OCI-M1 (cell line): ENCODE measurements at regions not wholly inside any gene's neighbourhood (a gene's known extent, or its start where the extent isn't known, plus 50 kb on each side); places are given as distances from the start of the nearest gene placed in this dataset.

Experiments used
- DNase-seq: peaks from one replicate; lab custom pipeline; 2025; lab: John Stamatoyannopoulos, UW

DNA sequence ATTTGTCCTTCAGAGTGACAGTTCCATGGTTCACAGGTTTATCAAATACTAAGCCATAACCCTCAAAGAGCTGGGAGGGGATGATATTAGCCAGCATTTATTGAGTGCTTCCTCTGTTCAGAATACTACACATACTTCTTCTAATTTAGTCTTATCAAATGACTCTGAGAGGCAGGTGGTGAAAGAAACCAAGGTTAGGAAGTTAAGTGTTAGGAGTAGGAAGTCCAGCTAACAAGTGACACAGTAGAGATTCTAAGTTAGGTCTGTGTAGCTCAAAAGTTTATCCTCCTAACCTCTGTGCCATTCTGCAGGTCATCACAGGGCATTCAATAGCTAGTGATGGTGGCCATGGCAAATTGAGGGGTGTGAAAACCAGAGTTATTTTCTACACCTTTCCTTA, 198.3 kb upstream of the MID1 start:
- no peak for DNase-seq

DNA sequence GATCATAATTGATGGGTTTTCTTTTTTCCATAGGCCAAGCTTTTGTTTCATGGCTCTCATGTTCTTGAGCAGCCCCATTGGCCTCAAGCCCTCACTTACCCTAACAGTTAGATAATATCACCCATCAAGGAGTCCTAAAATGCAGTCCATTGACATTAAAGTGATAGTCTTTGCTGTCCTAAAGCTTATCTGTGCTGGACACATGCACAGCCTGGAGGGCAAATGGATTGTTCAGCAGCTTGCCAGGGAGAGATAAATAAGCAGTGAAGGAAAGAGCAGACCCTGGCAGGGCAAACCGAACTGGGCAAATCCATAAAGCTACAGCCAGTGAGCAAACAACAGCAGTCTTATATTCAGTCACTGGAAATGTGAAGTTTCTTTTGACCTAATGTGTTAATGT, 199.6 kb upstream of the MID1 start:
- peak; percentile 87 for DNase-seq

DNA sequence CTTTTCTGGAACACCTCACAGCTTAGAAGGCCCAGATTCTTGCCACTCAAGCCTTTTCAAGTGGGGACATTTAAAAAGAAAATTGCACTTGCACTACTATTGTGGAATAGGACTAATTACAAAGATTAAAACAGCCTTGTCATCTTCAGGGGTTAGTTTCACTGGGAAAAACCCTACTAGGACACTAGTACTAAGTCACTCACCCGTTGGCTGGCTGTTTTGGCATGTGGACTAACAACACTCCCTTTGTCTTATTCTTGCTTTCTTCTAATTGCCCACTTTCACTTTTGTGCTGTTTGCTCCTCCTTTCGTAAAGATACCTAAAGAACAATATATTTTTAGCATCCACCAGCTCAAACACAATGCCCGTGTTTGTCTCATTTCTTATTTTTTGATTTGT, 200.9 kb upstream of the MID1 start:
- peak; percentile 44 for DNase-seq

DNA sequence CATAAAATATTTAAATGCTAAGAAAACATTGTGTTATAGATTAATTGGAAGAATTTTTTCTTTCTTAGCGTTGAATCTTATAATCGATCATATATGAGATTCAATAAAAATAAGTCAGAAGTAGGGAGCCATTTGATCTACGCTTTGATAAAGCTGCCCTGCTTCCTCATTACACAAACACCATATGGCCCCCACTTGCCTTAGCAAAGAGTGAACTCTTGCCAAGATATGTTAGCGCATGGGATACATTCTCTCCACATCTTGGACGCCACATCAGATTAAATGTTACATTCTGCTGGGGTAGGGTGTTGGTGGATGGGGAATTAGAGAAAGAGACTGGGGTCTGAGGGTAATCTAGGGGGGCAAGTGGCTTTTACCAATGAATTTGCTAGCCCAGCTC, 207.7 kb upstream of the MID1 start:
- no peak for DNase-seq

DNA sequence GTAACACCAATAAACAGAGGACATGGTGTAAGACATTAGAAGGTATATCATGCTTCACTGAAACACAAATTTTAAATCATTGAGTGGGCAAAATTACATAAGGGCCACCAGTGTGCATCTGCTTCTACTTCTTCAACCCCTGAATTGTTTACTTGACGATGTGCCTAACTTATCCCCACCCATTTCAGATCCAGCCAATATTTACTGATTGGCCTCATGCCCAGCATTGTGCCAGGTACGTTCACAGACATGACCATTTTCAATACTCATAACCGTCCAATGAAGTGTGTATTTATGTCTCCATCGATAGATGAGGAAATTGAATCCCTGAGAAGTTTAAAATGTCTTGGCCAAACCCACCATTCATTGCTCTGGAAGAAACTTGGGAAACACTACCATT, 208.3 kb upstream of the MID1 start:
- no peak for DNase-seq

DNA sequence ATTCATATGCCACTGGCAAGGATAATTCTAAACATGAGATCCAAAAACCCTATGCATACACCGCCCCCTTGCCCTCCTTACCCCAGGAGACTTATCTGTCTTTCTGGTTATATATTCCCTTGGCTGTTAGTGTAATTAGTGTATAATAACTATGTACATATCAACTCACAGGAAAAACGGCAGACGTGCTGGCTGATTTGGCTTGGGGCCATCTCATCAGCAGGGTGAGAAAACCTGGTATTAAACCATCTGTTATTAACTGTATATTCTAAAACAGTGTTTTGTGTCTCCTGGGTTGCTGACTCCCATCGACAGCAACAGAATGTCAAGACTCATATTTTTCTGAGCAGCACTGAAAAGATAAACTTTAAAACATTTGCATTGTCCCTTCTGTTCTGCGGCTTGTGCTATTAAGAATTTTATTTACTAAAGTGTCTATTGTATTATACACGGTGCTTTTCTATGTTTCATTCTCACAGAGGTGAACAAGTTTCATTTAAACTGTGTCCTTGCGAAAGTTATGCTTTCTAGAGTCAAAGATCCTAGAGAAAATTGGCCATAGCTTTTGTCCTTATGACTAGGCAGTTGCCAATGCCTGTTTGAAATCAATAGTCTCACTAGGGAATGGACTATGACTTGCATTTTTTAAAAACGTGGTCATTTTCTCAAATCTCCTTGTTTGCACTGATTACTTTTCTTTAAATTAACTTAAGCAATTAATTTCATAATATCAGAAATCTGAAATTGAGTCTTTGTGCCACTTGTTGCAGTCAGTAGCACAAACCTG, 211.5 kb upstream of the MID1 start:
- DNase-seq, result no peak

DNA sequence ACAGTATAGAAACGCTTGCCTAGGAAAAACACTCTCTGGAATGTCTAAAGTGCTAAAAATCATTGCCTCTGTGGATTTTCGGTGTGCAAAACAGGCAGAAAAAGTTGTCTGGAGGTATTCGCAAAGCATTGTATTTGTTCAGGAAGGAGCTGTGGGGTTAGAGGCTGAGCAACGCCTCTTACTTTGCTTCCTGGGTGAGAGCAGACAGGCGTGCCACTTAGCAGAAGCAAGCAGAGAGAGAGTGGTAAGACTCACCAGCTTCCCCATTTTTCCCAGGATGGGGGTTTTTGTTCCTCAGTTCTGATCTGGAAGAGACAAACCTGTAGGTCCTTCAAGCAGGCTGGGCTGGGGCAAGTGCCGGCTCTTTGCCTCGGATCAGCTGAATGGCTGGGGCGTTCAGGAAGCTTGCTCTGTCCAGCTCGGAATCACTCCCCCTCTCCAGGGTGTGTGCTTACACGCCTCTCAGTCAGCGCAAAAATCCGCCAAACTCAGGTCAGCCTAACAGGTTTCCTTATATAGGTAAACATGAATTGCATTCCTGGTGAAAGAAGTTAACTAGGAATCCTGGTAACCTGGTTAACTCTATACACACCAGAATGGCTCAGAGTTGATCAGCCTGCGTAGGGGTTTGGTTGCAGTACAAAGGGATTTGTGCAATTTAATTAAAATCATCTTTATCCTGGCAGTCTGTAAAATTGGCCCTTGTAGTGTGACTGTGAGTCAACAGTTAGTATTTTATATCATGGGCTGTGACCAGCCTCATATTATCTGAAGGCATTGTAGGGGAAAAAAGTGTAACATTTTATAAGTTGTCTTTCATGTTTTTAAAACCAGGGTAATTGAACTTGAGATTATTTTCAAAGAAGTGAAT, 213.1 kb upstream of the MID1 start:
- DNase-seq, result no peak

DNA sequence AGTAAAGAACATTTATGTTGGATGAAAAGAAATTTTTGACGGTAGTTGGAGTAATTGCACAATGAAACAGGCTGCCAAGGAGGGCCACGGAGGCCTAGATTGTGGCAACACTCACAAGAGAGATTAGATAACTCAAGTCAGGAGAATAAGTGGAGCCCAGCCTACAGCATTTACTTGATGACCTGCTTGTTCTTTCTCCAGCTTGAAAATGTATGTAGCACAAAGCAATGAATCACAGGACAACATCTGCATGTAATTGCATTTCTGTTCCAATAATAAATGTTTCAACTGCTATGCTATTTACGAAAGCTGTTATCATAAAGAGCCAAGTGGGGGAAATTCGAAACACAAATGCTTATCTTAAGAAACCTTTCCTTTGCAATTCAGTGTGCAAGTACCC, 221.2 kb upstream of the MID1 start:
- DNase-seq, result peak; percentile 60

DNA sequence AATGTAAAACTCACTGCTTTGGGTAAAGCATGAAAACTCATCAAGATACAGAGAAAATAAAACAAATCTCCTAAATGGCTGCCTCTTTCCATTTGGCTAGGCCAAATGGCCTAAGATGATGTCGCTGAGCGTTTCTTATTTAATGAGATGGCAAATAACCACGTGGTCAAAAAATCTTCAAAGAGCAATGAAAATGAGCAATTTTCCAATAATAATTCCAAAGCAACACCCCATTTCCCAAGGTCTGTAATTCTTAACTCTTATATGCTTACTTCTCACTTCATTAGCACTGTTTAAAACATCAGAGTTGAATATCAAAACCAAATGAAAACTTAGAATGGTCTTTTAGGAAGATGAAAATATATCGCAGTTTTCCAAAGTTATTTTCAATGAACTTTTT, 222.3 kb upstream of the MID1 start:
- no peak for DNase-seq

DNA sequence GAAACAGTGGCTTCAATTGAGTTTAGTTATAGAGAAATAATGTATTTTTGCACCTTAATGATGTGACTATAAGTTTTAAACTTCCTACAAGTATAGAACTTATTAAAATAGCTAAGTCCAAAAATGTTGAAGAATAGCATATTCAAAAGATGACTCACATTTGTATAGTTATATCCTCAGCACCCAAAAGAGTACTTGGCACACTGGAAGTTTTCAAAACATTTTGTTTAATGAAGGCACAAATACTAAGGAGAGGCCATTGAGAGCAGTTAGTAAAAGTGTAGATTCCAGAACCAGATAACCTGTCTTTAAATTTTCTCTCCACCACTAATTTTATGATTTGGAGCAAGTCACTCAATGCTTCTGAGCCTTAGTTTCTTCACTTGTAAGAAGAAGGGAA, 226.9 kb upstream of the MID1 start:
- DNase-seq, result no peak

DNA sequence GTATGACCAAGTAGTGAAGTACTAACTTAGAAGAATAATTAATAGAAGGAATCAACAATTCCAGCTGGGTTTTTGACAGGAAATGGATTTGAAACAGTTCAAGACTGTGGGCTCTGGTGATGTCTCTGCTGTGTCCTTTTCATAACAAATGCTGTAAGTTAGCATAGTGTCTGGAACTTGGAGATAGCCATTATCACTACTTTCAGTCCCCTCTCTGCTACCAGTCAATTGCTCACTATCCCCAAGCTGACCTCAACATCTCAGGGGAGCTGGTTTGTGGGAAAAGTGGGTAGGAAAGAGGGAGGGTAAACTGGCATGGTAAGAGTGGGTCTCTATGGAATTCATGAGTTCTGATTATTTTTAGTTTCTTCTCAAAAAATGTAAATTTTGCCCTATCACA, 231.4 kb upstream of the MID1 start:
- peak; percentile 47 for DNase-seq

DNA sequence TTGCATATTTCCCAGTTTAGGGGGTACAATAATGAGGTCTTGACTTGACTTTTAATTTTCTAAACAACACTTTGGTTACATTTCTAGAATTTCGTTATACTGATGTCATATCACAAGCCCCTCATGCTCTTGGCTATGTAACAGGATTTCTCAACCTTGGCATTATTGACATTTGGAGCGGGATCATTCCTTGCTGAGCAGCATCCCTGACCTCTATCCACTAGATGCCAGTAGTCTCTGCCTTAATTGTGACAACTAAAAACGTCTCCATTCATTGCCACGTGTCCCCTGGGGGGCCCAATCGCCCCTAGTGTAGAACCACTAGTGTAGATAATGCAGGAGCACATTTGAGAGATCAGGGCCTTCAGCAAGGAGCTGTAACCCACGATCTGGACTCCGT, 234.2 kb upstream of the MID1 start:
- DNase-seq, result no peak

DNA sequence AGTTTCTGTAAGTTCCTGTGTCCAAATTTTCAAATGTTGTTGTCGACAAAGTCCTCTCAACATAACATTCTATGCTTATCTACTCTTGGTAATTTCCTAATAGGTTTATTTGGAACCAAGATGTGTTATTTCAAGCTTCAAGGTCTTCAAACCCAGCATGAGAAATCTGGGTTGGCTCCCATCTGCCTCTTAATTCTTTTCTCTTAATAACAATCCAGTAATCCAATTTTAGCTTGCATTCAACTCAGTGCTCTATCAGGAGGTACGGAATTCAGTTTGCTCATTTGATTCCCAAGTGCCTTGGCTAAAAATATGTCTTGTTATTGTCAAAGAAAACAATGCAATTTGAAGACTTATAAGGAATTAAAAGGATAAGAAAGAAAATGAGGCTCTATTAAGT, 235.5 kb upstream of the MID1 start:
- DNase-seq, result no peak

DNA sequence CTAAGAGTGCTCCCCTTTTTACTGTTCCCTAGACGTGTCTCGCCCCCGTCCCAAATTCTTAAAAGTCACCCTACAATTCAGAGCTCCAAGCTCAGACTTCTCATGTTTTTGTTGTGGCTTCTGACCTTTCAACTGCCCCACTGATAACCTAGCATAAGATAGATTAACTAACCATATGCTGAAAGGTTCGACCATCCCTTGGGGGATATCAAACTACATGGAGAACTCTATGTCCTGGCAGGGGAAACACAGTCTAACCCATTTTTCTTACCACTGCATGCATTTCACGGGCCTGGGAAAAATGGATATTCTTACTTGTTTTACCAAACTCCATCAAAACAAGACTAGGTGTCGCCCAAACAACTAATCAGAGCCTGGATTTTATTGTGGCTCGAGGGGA, 236.4 kb upstream of the MID1 start:
- no peak for DNase-seq

DNA sequence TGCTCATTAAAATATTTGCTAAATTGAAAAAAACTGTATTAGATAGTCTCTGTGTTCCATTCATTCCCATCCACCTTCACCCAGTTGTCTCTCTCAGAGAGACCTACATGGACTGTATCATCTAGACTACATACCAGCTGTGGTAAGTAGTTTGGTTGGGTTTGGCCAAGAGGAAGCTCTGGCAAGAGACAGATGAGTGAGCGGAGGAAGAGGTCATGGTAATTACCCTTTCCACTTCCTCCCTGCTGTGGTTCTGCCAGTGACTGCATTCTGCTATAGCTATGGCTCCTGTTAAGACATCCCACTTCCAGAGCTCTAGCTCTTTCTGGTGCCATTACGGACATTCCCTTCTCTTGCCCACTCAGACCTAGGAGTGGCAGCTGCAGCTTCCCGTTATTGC, 239.0 kb upstream of the MID1 start:
- no peak for DNase-seq

DNA sequence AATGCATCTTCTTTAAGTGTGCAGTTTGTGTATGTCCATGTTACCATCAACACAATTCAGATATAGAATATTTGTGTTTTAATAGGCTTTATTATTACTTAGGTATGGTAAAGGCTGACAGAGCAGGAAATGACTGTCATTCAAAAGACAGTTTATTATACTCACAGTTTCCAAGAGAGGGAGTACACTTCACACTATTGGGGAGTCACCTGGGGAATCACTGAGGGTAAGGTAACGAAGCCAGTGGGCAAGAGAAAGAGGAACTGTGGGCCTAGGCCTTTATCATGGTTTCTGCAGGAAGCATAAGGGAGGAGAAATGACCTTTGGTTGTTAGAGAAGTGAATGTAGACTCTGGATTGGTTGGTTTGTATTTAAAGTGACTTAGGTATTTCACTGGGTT, 235.1 kb upstream of the HCCS start:
- DNase-seq, result peak; percentile 23

DNA sequence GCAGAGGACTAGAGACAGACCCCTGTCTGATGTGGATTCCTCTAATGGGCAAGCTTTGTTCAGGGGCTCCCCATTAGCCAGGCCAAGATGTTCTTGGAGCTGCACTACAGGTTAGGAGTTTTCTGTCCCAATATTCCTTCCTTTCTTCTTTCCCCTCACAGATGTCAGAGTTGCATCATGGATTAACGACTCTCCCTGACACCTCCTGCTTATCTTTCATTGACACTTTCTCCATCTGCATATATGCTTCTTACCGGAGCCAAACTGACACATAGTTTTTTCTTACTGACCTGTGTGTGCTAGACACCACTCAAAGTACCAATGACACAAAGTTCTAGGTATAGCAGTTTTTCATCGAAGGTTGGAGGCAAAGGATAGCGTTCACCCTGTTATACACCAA, 228.6 kb upstream of the HCCS start:
- DNase-seq, result peak; percentile 3

DNA sequence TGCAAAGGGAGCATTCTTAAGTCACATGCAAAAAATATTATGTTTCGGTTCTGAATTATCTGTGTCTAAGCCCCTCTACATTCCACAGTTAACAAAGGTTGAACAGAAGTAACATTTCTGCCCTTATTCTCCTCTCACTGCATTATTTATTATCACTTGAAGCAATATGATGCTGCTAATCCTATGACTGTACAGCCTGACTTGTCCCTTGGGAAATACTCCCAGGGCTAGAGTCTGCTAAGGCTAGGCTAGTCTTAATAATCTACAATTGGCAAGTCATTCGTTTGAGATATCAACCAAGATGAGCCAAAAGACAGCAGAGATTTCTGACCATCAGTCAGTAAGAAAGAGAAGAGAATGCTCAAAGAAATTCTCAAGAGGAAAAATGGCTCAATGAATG, 226.9 kb upstream of the HCCS start:
- no peak for DNase-seq

DNA sequence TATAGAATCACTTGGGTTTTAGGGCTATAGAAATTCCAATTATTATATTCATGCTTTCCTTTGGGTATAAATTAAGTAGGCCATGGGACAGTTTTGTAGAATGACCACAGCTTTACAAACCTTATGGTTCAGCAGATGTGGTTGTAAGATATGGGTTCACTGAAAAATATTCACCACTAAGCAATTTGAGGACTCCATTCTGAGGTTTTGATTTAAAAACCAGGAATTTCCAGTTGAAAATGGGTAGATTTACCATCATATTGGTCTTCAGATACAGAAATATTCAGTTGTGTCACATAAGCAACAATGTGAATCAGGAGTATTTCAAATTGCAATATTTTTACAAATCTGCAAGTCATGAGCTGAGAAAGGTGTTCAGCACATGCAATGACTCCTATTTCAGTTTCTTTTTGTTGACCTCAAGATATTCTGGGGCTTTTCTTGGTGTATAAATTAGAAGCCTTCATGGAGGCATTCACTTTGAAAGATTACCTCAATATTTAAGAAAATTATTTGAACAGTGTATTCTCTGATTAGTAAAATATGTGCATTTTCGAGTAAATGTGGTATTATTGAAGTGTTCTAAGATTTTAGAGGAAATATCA, 218.4 kb upstream of the HCCS start:
- DNase-seq, result peak; percentile 3

DNA sequence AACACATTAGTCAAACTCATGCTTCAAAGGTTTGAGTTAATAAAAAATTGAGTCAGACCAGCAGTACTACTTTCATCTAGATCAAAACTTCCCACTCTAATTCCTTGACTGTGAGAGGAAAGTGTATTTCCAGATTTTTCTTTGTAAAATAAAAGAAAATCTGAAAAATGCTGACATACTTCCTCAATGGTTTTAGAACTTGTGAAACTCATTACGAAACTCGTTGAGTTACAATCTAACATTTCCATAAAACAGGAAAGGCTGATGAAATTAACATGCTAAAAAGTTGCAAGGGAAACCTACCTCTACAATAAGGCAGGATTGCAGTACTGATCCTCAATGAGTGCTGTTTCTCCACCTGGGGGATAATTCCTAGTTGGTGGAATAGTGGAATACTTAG, 217.8 kb upstream of the HCCS start:
- no peak for DNase-seq

DNA sequence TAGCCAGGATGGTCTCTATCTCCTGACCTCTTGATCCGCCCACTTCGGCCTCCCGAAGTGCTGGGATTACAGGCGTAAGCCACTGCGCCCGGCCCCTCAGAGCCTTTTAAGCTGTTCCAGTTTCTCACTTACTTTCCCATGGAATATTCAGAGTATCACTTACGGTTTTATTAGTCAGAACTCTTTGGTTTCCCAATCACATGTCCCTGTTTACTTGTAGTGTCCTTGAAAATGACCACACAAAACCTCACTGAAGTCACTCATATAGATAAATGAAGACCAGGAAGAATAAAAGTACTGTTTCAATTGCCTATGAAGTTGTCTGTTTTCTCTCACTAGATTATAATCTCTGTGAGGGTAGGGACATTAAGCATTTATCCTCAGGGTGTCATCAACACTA, 217.2 kb upstream of the HCCS start:
- no peak for DNase-seq

DNA sequence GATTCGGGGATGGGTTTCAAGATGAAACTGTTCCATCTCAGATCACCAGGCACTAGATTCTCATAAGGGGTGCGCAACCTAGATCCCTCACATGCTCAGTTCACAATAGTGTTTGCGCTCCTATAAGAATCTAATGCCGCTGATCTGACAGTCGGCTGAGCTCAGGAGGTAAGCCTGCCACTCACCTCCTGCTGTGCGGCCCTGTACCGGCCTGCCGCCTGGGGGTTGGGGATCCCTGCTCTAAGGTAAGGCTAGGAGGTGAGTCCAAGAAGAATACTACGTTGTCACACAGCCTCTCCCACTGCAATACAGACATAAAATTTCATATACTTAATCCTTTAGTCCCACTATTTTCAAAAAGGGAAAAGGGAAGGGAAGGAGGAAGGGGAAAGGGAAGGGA, 213.4 kb upstream of the HCCS start:
- DNase-seq, result no peak
